H1 (cell line): ENCODE measurements at regions not wholly inside any gene's neighbourhood (a gene's known extent, or its start where the extent isn't known, plus 50 kb on each side); places are given as distances from the start of the nearest gene placed in this dataset.

Experiments used
- CTCF ChIA-PET: fragments of 300-600 bp; sonication (Branson Sonifier 250); formaldehyde crosslinking; loops from one replicate; lab custom pipeline; 2021; ENCODE audit not compliant: partially characterized antibody; lab: Charles Lee
- POLR2A ChIA-PET: fragments of 300-600 bp; sonication (Branson Sonifier 250); formaldehyde crosslinking; loops from one replicate; lab custom pipeline; 2021; ENCODE audit warnings: inconsistent platforms; ENCODE audit not compliant: partially characterized antibody; lab: Charles Lee
- DNase-seq, 2 experiments: peaks; one replicate each; pipeline versions ENCODE4 v3.0.0 to v3.0.0-alpha.2; 2010 to 2022; ENCODE audit warnings: low spot score in 2 of 2, low read depth in 1 of 2, mixed read lengths in 1 of 2
- FAIRE-seq: peaks from 2 replicates; lab custom pipeline; 2011; peaks lifted over from hg19 to GRCh38; lab: Jason Lieb, UNC
- H2AFZ ChIP-seq: 2 replicates; pipeline ENCODE4 v1.8.1; 2012; ENCODE audit warnings: low read length, inconsistent platforms
- H2AK5ac ChIP-seq: 2 replicates; pipeline ENCODE4 v1.6.1; 2013; ENCODE audit warnings: low read depth, low read length
- H2BK120ac ChIP-seq: replicated peaks from 2 replicates; pipeline ENCODE3; 2013; ENCODE audit warnings: low read depth, low read length, inconsistent platforms
- H2BK12ac ChIP-seq: 2 replicates; pipeline ENCODE4 v1.6.1; 2013; ENCODE audit warnings: low read depth, low read length
- H2BK15ac ChIP-seq: 2 replicates; pipeline ENCODE4 v1.6.1; 2013; ENCODE audit warnings: low read length
- H2BK20ac ChIP-seq: 2 replicates; pipeline ENCODE4 v1.6.1; 2013; ENCODE audit warnings: low read length
- H2BK5ac ChIP-seq: 2 replicates; pipeline ENCODE4 v1.6.1; 2013; ENCODE audit warnings: low read depth, low read length
- H3K14ac ChIP-seq: 2 replicates; pipeline ENCODE4 v1.6.1; 2013; ENCODE audit warnings: inconsistent platforms; ENCODE audit not compliant: insufficient read length
- H3K18ac ChIP-seq: 2 replicates; pipeline ENCODE4 v1.6.1; 2013; ENCODE audit warnings: low read length; ENCODE audit errors: extremely low read depth
- H3K23ac ChIP-seq: 2 replicates; pipeline ENCODE4 v1.6.1; 2013; ENCODE audit warnings: inconsistent platforms; ENCODE audit not compliant: insufficient read length
- H3K23me2 ChIP-seq: 2 replicates; pipeline ENCODE4 v1.6.1; 2013; ENCODE audit warnings: low read depth, low read length
- H3K27ac ChIP-seq: 2 replicates; pipeline ENCODE4 v1.6.1; 2011; ENCODE audit warnings: low read depth, low read length, inconsistent platforms
- H3K27me3 ChIP-seq, 4 experiments: replicated peaks in 1 of 4; 1 replicate in 1 of 4; 2 replicates in 3 of 4; pipeline versions ENCODE4 v1.6.1 to v1.8.1; 2011 to 2013; ENCODE audit warnings: low read length in 3 of 4, mild to moderate bottlenecking in 3 of 4, inconsistent platforms in 2 of 4, mixed read lengths in 2 of 4, moderate library complexity in 1 of 4; ENCODE audit not compliant: control insufficient read depth in 3 of 4, insufficient read depth in 3 of 4; ENCODE audit errors: extremely low read depth in 1 of 4
- H3K36me3 ChIP-seq, 4 experiments: 2 replicates each; pipeline versions ENCODE4 v1.6.1 to v1.8.1; 2011 to 2013; ENCODE audit warnings: mild to moderate bottlenecking in 4 of 4, low read length in 3 of 4, moderate library complexity in 2 of 4, control low read depth in 1 of 4, inconsistent platforms in 1 of 4; ENCODE audit not compliant: insufficient read depth in 4 of 4, control insufficient read depth in 2 of 4
- H3K4ac ChIP-seq: replicated peaks from 2 replicates; pipeline ENCODE3; 2013; ENCODE audit warnings: low read length, low read depth, mixed read lengths, inconsistent platforms; ENCODE audit not compliant: insufficient read length
- H3K4me1 ChIP-seq, 4 experiments: replicated peaks in 1 of 4; 1 replicate in 1 of 4; 2 replicates in 3 of 4; pipeline versions ENCODE4 v1.6.1 to v1.8.1; 2011 to 2013; ENCODE audit warnings: low read length in 3 of 4, inconsistent platforms in 2 of 4, mixed read lengths in 1 of 4; ENCODE audit not compliant: insufficient read depth in 4 of 4, control insufficient read depth in 3 of 4
- H3K4me2 ChIP-seq, 2 experiments: 2 replicates each; pipeline versions ENCODE4 v1.6.1 to v1.8.1; 2011 to 2013; ENCODE audit warnings: low read depth in 2 of 2, low read length in 2 of 2, control low read depth in 1 of 2, inconsistent platforms in 1 of 2, mild to moderate bottlenecking in 1 of 2; ENCODE audit not compliant: insufficient read depth in 1 of 2
- H3K4me3 ChIP-seq, 4 experiments: fragments of 200-600, 300-600 bp in 1 of 4; sonication (generic), shearing (Covaris generic), sonication (Bioruptor Twin) in 1 of 4; 2 replicates each; pipeline versions ENCODE4 v1.5.1 to v1.8.1; 2011 to 2016; ENCODE audit warnings: low read length in 4 of 4, low read depth in 3 of 4, control low read depth in 2 of 4, inconsistent platforms in 2 of 4, mild to moderate bottlenecking in 2 of 4, mixed read lengths in 1 of 4, moderate library complexity in 1 of 4; ENCODE audit not compliant: insufficient read depth in 2 of 4; ENCODE audit errors: extremely low read depth in 1 of 4
- H3K56ac ChIP-seq: replicated peaks from 2 replicates; pipeline ENCODE3; 2013; ENCODE audit warnings: low read depth, mild to moderate bottlenecking, mixed read lengths, low read length, inconsistent platforms; ENCODE audit not compliant: insufficient read length
- H3K79me1 ChIP-seq: 2 replicates; pipeline ENCODE4 v1.6.1; 2013; ENCODE audit warnings: low read depth, low read length, control low read depth
- H3K79me2 ChIP-seq, 2 experiments: 2 replicates each; pipeline versions ENCODE4 v1.6.1 to v1.8.1; 2012 to 2013; ENCODE audit warnings: low read length in 2 of 2, mild to moderate bottlenecking in 2 of 2, inconsistent platforms in 1 of 2; ENCODE audit not compliant: insufficient read depth in 2 of 2, control insufficient read depth in 1 of 2
- H3K9ac ChIP-seq, 4 experiments: replicated peaks in 1 of 4; 1 replicate in 1 of 4; 2 replicates in 3 of 4; pipeline versions ENCODE4 v1.6.1 to v1.8.1; 2011 to 2013; ENCODE audit warnings: low read depth in 3 of 4, low read length in 3 of 4, control low read depth in 2 of 4, mild to moderate bottlenecking in 2 of 4, moderate library complexity in 2 of 4, inconsistent platforms in 1 of 4; ENCODE audit errors: extremely low read depth in 1 of 4
- H3K9me3 ChIP-seq, 2 experiments: 2 replicates each; pipeline versions ENCODE4 v1.6.1 to v1.8.1; 2012 to 2013; ENCODE audit warnings: mild to moderate bottlenecking in 2 of 2, moderate library complexity in 2 of 2, control low read depth in 1 of 2, inconsistent platforms in 1 of 2, low read depth in 1 of 2, low read length in 1 of 2, mixed read lengths in 1 of 2; ENCODE audit not compliant: insufficient read depth in 2 of 2
- H4K20me1 ChIP-seq, 2 experiments: replicated peaks in 1 of 2; 2 replicates each; pipeline versions ENCODE3 to v1.8.1; 2011 to 2013; ENCODE audit warnings: inconsistent platforms in 2 of 2, low read length in 2 of 2, mild to moderate bottlenecking in 1 of 2; ENCODE audit not compliant: insufficient read depth in 2 of 2, control insufficient read depth in 1 of 2
- H4K5ac ChIP-seq: 2 replicates; pipeline ENCODE4 v1.6.1; 2013; ENCODE audit warnings: low read length, low read depth, mixed read lengths, inconsistent platforms; ENCODE audit not compliant: insufficient read length
- H4K8ac ChIP-seq: 2 replicates; pipeline ENCODE4 v1.8.0; 2013; ENCODE audit warnings: mild to moderate bottlenecking, moderate library complexity, low read length, inconsistent platforms; ENCODE audit not compliant: insufficient read depth; ENCODE audit errors: extremely low read depth
- H4K91ac ChIP-seq: replicated peaks from 2 replicates; pipeline ENCODE3; 2013; ENCODE audit warnings: low read length, mixed read lengths, inconsistent platforms; ENCODE audit not compliant: insufficient read length
- CREB1 ChIP-seq: IDR thresholded peaks from 2 replicates; pipeline ENCODE4 v1.6.1; 2012; ENCODE audit warnings: inconsistent platforms
- CTBP2 ChIP-seq: IDR thresholded peaks from 2 replicates; pipeline ENCODE4 v1.7.0; 2011; ENCODE audit warnings: borderline replicate concordance, mild to moderate bottlenecking, moderate library complexity, mixed read lengths, low read length; ENCODE audit not compliant: insufficient read depth, insufficient read length
- POLR2A ChIP-seq, 2 experiments: IDR thresholded peaks; 1 replicate in 1 of 2; 2 replicates in 1 of 2; pipeline ENCODE4 v1.6.1; 2011; ENCODE audit warnings: low read depth in 2 of 2, low read length in 2 of 2, mild to moderate bottlenecking in 2 of 2; ENCODE audit errors: control extremely low read depth in 1 of 2
- WGBS, 2 experiments: shearing (Covaris generic) in 1 of 2; methylation state at CpG; one replicate each; pipeline versions ENCODE4 v1.1.6 to v1.1.7; 2013 to 2015; ENCODE audit warnings: low lambda C conversion rate in 2 of 2, mixed read lengths in 2 of 2, inconsistent platforms in 1 of 2, low coverage in 1 of 2, missing lambda C conversion rate in 1 of 2; ENCODE audit not compliant: insufficient replicate concordance in 2 of 2, insufficient coverage in 1 of 2, insufficient read length in 1 of 2; ENCODE audit errors: extremely low coverage in 1 of 2, missing lambda C conversion rate in 1 of 2; 5-methylcytosine and 5-hydroxymethylcytosine counted together

DNA sequence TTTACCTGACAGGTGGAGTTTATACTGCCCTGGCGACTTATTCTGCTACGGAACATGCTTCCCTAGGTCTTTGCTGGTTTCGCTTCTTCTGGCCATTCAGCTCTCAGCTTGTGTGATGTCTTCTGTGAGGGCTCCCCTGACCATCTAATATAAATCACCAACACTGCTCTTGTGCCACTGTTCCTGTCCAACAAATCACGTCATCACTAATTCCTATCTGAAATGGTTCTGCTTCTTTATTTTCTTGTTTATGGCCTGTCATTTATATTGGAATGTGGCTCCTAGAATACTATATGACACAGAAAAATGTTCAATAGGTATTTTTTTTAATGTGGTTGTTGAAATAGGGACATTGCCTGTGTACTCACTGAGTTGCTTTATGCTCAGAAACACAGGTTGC is 171.5 kb downstream of the CD8B2 start:
- H2BK5ac ChIP-seq, result no peak overlapping the region
- H3K18ac ChIP-seq, result no peak overlapping the region
- no peak overlapping the region for H3K4me2 ChIP-seq
- CTCF ChIA-PET, result no interaction called here
- no peaks in the 10 kb centered on the region for H3K79me1 ChIP-seq
- no peak overlapping the region for H3K9ac ChIP-seq
- no peak overlapping the region for H3K14ac ChIP-seq
- H3K23ac ChIP-seq, result no peak overlapping the region
- no peaks in the 10 kb centered on the region for H3K79me2 ChIP-seq
- H4K5ac ChIP-seq, result no peak overlapping the region
- H3K27me3 ChIP-seq, result no peaks in the 10 kb centered on the region
- peaks cover 4 to 5% of the 10 kb centered on the region in 2 experiments; a peak in 1 of 4 replicates for H3K9me3 ChIP-seq
- H2BK12ac ChIP-seq, result no peak overlapping the region
- POLR2A ChIA-PET, result no interaction called here
- no peak overlapping the region for H4K8ac ChIP-seq
- no peak overlapping the region for H3K56ac ChIP-seq
- no peak overlapping the region for H3K4me3 ChIP-seq
- H2BK20ac ChIP-seq, result no peak overlapping the region
- WGBS, 2 experiments, result 93% methylated on average over 4 of the region's 4 CpGs; no CpG with 5 or more reads in 1 of the 2 experiments
- no peak overlapping the region for H2BK15ac ChIP-seq
- no peaks in the 10 kb centered on the region for H3K36me3 ChIP-seq
- no peak overlapping the region for H2AFZ ChIP-seq
- H3K27ac ChIP-seq, result no peak overlapping the region
- H3K4me1 ChIP-seq, result no peaks in the 10 kb centered on the region
- H3K23me2 ChIP-seq, result no peaks in the 10 kb centered on the region; the same call in 1 of the 2 replicates
- no peak for TF ChIP-seq CREB1
- no peak for TF ChIP-seq CTBP2
- no peak for TF ChIP-seq POLR2A (IDR thresholded peaks at IDR 0.05; ENCODE audit: control extremely low read depth in 1 of 2, low read depth in 2 of 2, low read length in 2 of 2)
- TF ChIP-seq, all 59 proteins: peak for 0
- no peak overlapping the region for H2AK5ac ChIP-seq
- H4K20me1 ChIP-seq, result no peaks in the 10 kb centered on the region
- no peak overlapping the region for H3K4ac ChIP-seq
- DNase-seq (no peak), FAIRE-seq (no peak)
- no peak overlapping the region for H4K91ac ChIP-seq
- H2BK120ac ChIP-seq, result no peak overlapping the region
